Left lung (tissue), 4 donors: ENCODE measurements at regions not wholly inside any gene's neighbourhood (a gene's known extent, or its start where the extent isn't known, plus 50 kb on each side); places are given as distances from the start of the nearest gene placed in this dataset.

Source experiments
- ATAC-seq: fragments of 200-7000 bp; cut with Tn5 transposase; one replicate; pipeline ENCODE4 v1.9.1; 2020; ENCODE audit warnings: moderate library complexity
- DNase-seq, 4 donors: peaks; one replicate each; pipeline ENCODE4 v3.0.0-alpha.2; 2013 to 2020
- H3K27ac ChIP-seq, 2 donors: fragments of 200-600 bp; sonication (generic) in 1 of 2; one replicate each; pipeline versions ENCODE4 v1.5.0 to v1.8.0; 2020 to 2021
- H3K27me3 ChIP-seq, 2 donors: fragments of 200-600 bp; sonication (generic) in 1 of 2; one replicate each; pipeline versions ENCODE4 v1.5.0 to v1.8.0; 2020 to 2021
- H3K36me3 ChIP-seq, 2 donors: fragments of 200-600 bp; sonication (generic) in 1 of 2; one replicate each; pipeline versions ENCODE4 v1.5.0 to v1.8.0; 2020 to 2021
- H3K4me1 ChIP-seq, 2 donors: fragments of 200-600 bp; one replicate each; pipeline ENCODE4 v1.8.0; 2021
- H3K4me3 ChIP-seq, 2 donors: fragments of 200-600 bp; sonication (generic) in 1 of 2; one replicate each; pipeline versions ENCODE4 v1.5.0 to v1.8.0; 2020 to 2021; ENCODE audit warnings: mild to moderate bottlenecking in 1 of 2
- H3K9me3 ChIP-seq, 2 donors: fragments of 200-600 bp; sonication (generic) in 1 of 2; one replicate each; pipeline versions ENCODE4 v1.5.0 to v1.8.0; 2020 to 2021
- intact Hi-C, 2 donors: fragments of 100-400 bp; cut with DNase I; formaldehyde crosslinking; loops; one replicate each; pipeline versions ENCODE4 v1.11.2 to v1.14.2; 2022
- TF ChIP-seq, protein P1 (sequence below), 2 donors: fragments of 200-600 bp; sonication (generic) in 1 of 2; IDR thresholded peaks; one replicate each; pipeline versions ENCODE4 v1.5.0 to v1.8.0; 2021; ENCODE audit warnings: antibody characterized with exemption in 2 of 2
- donor health status: DM: no; HTN: yes; CAD: no.
- donor health status: DM: no; HTN: no; CAD: no.

DNA sequence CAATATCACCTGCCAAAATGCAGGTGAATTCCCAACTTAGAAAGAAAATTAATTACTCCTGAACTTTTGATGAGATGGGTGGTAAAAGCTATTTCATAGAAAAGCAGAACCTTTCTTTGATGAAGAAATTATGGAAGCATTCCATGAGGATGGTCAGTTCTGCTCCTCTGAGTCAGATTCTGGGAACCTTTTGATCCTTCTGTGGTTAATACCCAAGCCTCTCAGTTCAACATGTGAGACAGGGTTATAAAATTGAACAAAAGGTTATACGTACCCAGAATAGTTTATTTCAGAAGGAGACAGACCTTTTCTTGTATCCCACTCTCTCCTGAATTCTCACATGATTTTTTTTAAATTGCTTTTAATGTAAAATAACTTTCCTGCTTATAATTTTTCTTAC, 767.6 kb upstream of the ADAMTS16 start:
- no peaks in the 10 kb centered on the region for H3K4me1 ChIP-seq
- DNase-seq = no peak
- TF ChIP-seq, protein P1, sequence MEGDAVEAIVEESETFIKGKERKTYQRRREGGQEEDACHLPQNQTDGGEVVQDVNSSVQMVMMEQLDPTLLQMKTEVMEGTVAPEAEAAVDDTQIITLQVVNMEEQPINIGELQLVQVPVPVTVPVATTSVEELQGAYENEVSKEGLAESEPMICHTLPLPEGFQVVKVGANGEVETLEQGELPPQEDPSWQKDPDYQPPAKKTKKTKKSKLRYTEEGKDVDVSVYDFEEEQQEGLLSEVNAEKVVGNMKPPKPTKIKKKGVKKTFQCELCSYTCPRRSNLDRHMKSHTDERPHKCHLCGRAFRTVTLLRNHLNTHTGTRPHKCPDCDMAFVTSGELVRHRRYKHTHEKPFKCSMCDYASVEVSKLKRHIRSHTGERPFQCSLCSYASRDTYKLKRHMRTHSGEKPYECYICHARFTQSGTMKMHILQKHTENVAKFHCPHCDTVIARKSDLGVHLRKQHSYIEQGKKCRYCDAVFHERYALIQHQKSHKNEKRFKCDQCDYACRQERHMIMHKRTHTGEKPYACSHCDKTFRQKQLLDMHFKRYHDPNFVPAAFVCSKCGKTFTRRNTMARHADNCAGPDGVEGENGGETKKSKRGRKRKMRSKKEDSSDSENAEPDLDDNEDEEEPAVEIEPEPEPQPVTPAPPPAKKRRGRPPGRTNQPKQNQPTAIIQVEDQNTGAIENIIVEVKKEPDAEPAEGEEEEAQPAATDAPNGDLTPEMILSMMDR (IDR thresholded peaks at IDR 0.05) = no peak
- no peak overlapping the region for H3K27ac ChIP-seq
- H3K9me3 ChIP-seq = no peaks in the 10 kb centered on the region
- no peak for ATAC-seq
- intact Hi-C loops = no loop called here
- H3K27me3 ChIP-seq = no peaks in the 10 kb centered on the region
- H3K36me3 ChIP-seq = no peaks in the 10 kb centered on the region
- no peak overlapping the region for H3K4me3 ChIP-seq

GRCh38 chr5:4373051-4373820, 766.9 kb upstream of the ADAMTS16 start:
- TF ChIP-seq, protein P1 (IDR thresholded peaks at IDR 0.05) = no peak
- intact Hi-C loops = no loop called here
- DNase-seq (no peak), ATAC-seq (no peak)
- no peak overlapping the region for H3K4me3 ChIP-seq
- no peaks in the 10 kb centered on the region for H3K36me3 ChIP-seq
- no peaks in the 10 kb centered on the region for H3K4me1 ChIP-seq
- no peaks in the 10 kb centered on the region for H3K9me3 ChIP-seq
- H3K27ac ChIP-seq = no peak overlapping the region
- H3K27me3 ChIP-seq = no peaks in the 10 kb centered on the region

DNA sequence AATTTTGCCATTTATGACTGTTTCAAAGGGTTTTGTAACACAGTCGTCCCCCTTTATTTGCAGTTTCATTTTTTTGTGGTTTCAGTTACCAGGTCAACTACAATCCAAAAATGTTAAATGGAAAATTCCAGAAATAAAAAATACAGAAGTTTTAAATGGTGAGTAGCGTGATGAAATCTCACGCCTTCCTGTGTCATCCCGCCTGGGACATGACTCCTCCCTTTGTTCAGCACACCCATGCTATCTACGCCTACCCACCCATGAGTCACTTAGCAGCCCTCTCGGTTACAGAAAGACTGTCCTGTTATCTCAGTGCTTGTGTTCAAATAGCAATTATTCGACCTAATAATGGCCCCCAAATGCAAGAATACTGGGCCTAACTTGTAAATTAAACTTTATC, 765.3 kb upstream of the ADAMTS16 start:
- H3K27ac ChIP-seq = no peak overlapping the region
- intact Hi-C loops = no loop called here
- H3K9me3 ChIP-seq = no peaks in the 10 kb centered on the region
- TF ChIP-seq, protein P1 (IDR thresholded peaks at IDR 0.05) = no peak
- DNase-seq (no peak), ATAC-seq (no peak)
- no peaks in the 10 kb centered on the region for H3K36me3 ChIP-seq
- no peaks in the 10 kb centered on the region for H3K4me1 ChIP-seq
- H3K27me3 ChIP-seq = no peaks in the 10 kb centered on the region
- H3K4me3 ChIP-seq = no peak overlapping the region

- no peak overlapping the region for H3K27ac ChIP-seq
- no peaks in the 10 kb centered on the region for H3K9me3 ChIP-seq
- DNase-seq = no peak
- no peaks in the 10 kb centered on the region for H3K36me3 ChIP-seq
- ATAC-seq = no peak
- H3K4me1 ChIP-seq = no peaks in the 10 kb centered on the region
- intact Hi-C loops = no loop called here
- no peak overlapping the region for H3K4me3 ChIP-seq
- TF ChIP-seq, protein P1 (IDR thresholded peaks at IDR 0.05) = no peak
- no peaks in the 10 kb centered on the region for H3K27me3 ChIP-seq
These were observed 764.5 kb upstream of the ADAMTS16 start for GRCh38 chr5:4375640-4376039.

DNA sequence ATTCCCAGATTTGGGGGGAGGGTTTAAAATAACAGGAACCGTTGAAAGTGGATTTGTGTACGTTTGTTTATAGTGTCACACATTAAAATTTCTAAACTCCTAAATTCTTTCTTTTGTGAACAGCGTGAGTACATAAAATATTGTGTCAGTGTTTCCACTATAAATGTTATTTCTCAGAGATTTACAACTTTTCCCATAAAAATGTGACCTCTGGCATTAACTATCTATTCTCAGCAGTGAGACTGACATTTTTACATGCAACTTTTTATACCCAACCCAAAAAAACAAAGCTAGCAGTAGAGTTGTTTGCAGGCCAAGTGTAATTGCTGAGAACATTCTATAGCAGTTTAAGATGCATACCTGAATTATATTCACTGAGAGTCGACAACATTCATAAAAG, 757.0 kb upstream of the ADAMTS16 start:
- no peak overlapping the region for H3K27ac ChIP-seq
- H3K4me1 ChIP-seq = no peaks in the 10 kb centered on the region
- intact Hi-C loops = no loop called here
- no peaks in the 10 kb centered on the region for H3K9me3 ChIP-seq
- H3K4me3 ChIP-seq = no peak overlapping the region
- no peaks in the 10 kb centered on the region for H3K27me3 ChIP-seq
- no peak for DNase-seq
- TF ChIP-seq, protein P1 (IDR thresholded peaks at IDR 0.05) = no peak
- no peak for ATAC-seq
- no peaks in the 10 kb centered on the region for H3K36me3 ChIP-seq
